Thoracic aorta (tissue), 2 donors: ENCODE measurements at regions not wholly inside any gene's neighbourhood (a gene's known extent, or its start where the extent isn't known, plus 50 kb on each side); places are given as distances from the start of the nearest gene placed in this dataset.

Experiments
- ATAC-seq: fragments of 150-250 bp; one replicate; pipeline ENCODE4 v1.8.0; 2017; ENCODE audit warnings: low read depth; ENCODE audit not compliant: insufficient number of reproducible peaks, low FRiP score
- DNase-seq: peaks from one replicate; pipeline ENCODE4 v3.0.0-alpha.2; 2020; ENCODE audit warnings: low spot score
- H3K27ac ChIP-seq, 2 donors: fragments of 200-600 bp; sonication (generic); 1 replicate in 1 of 2; 2 replicates in 1 of 2; pipeline ENCODE4 v1.5.1; 2016; ENCODE audit warnings: mild to moderate bottlenecking in 2 of 2, moderate library complexity in 2 of 2
- H3K27me3 ChIP-seq: fragments of 200-600 bp; sonication (generic); replicated peaks from 2 replicates; pipeline ENCODE4 v1.6.0; 2016; ENCODE audit warnings: mild to moderate bottlenecking; ENCODE audit not compliant: insufficient read depth
- H3K36me3 ChIP-seq: fragments of 200-600 bp; sonication (generic); one replicate; pipeline ENCODE4 v1.5.1; 2016
- H3K4me1 ChIP-seq, 2 donors: fragments of 200-600 bp; sonication (generic); 1 replicate in 1 of 2; 2 replicates in 1 of 2; pipeline versions ENCODE4 v1.5.1 to v1.6.0; 2016; ENCODE audit warnings: low read depth in 2 of 2, mild to moderate bottlenecking in 1 of 2; ENCODE audit not compliant: control insufficient read depth in 1 of 2
- H3K4me3 ChIP-seq: fragments of 200-600 bp; sonication (generic); 2 replicates; pipeline ENCODE4 v1.5.1; 2016; ENCODE audit warnings: mild to moderate bottlenecking
- H3K9me3 ChIP-seq: fragments of 200-600 bp; sonication (generic); 2 replicates; pipeline ENCODE4 v1.5.1; 2016
- CTCF ChIP-seq: fragments of 200-600 bp; sonication (generic); IDR thresholded peaks from one replicate; pipeline ENCODE4 v1.5.1; 2019; ENCODE audit warnings: antibody characterized with exemption

- Histone ChIP-seq H3K4me3 (no peak overlapping the region), H3K27ac (no peak overlapping the region), H3K4me1 (no peaks in the 10 kb centered on the region), H3K27me3 (no peaks in the 10 kb centered on the region), H3K36me3 (no peaks in the 10 kb centered on the region), H3K9me3 (no peaks in the 10 kb centered on the region)
- ATAC-seq (no peak), DNase-seq (no peak)
- no peak for TF ChIP-seq CTCF
Measured at GRCh38 chr2:103667335-103667884, 905.6 kb downstream of the TMEM182 start.

- Histone ChIP-seq H3K27ac (no peak overlapping the region), H3K27me3 (no peaks in the 10 kb centered on the region), H3K4me1 (no peaks in the 10 kb centered on the region), H3K9me3 (no peaks in the 10 kb centered on the region), H3K4me3 (no peak overlapping the region), H3K36me3 (no peaks in the 10 kb centered on the region)
- ATAC-seq (no peak), DNase-seq (no peak)
- no peak for TF ChIP-seq CTCF
Measured at GRCh38 chr2:103669531-103669930, 907.7 kb downstream of the TMEM182 start.
